Neuronal stem cell (in vitro differentiated cells): ENCODE measurements at regions not wholly inside any gene's neighbourhood (a gene's known extent, or its start where the extent isn't known, plus 50 kb on each side); places are given as distances from the start of the nearest gene placed in this dataset.

Experiments used
- DNase-seq: peaks from one replicate; pipeline ENCODE4 v3.0.0-alpha.2; 2013; ENCODE audit warnings: low spot score
- H2AFZ ChIP-seq: one replicate; pipeline ENCODE4 v1.6.1; 2013; ENCODE audit warnings: mild to moderate bottlenecking, low read length, inconsistent platforms
- H2AK5ac ChIP-seq: 2 replicates; pipeline ENCODE4 v1.6.1; 2013; ENCODE audit warnings: low read depth, mild to moderate bottlenecking, inconsistent platforms, low read length, moderate library complexity, mixed read lengths
- H2BK120ac ChIP-seq: 2 replicates; pipeline ENCODE4 v1.6.1; 2013; ENCODE audit warnings: low read depth, mild to moderate bottlenecking, inconsistent platforms, low read length, moderate library complexity, mixed read lengths
- H2BK12ac ChIP-seq: one replicate; pipeline ENCODE4 v1.6.1; 2013; ENCODE audit warnings: low read length, inconsistent platforms
- H2BK15ac ChIP-seq: 2 replicates; pipeline ENCODE4 v1.6.1; 2013; ENCODE audit warnings: mild to moderate bottlenecking, low read length, inconsistent platforms, mixed read lengths
- H2BK5ac ChIP-seq: one replicate; pipeline ENCODE4 v1.6.1; 2013; ENCODE audit warnings: inconsistent platforms, mild to moderate bottlenecking, low read length, moderate library complexity
- H3K14ac ChIP-seq: one replicate; pipeline ENCODE4 v1.6.1; 2013; ENCODE audit warnings: low read length, inconsistent platforms
- H3K18ac ChIP-seq: 2 replicates; pipeline ENCODE4 v1.6.1; 2013; ENCODE audit warnings: low read length, inconsistent platforms
- H3K23ac ChIP-seq: 2 replicates; pipeline ENCODE4 v1.6.1; 2013; ENCODE audit warnings: low read depth, mild to moderate bottlenecking, mixed read lengths, low read length, inconsistent platforms; ENCODE audit not compliant: poor library complexity
- H3K27ac ChIP-seq: replicated peaks from 3 replicates; pipeline ENCODE4 v1.5.1; 2013; ENCODE audit warnings: low read length, inconsistent platforms
- H3K27me3 ChIP-seq, 3 experiments: 2 replicates each; pipeline ENCODE4 v1.6.1; 2013; ENCODE audit warnings: low read length in 3 of 3, mild to moderate bottlenecking in 2 of 3, inconsistent platforms in 1 of 3, low read depth in 1 of 3, mixed read lengths in 1 of 3, moderate library complexity in 1 of 3; ENCODE audit not compliant: control insufficient read depth in 3 of 3, insufficient read depth in 3 of 3
- H3K36me3 ChIP-seq, 2 donors: replicated peaks in 1 of 2; 2 replicates each; pipeline ENCODE4 v1.6.1; 2013; ENCODE audit warnings: low read length in 2 of 2; ENCODE audit not compliant: control insufficient read depth in 2 of 2, insufficient read depth in 2 of 2
- H3K4ac ChIP-seq: 2 replicates; pipeline ENCODE4 v1.6.1; 2013; ENCODE audit warnings: inconsistent platforms, mild to moderate bottlenecking, low read length, moderate library complexity
- H3K4me1 ChIP-seq, 2 donors: 1 replicate in 1 of 2; 2 replicates in 1 of 2; pipeline ENCODE4 v1.6.1; 2013; ENCODE audit warnings: low read length in 2 of 2, low read depth in 1 of 2; ENCODE audit not compliant: control insufficient read depth in 2 of 2, insufficient read depth in 1 of 2
- H3K4me2 ChIP-seq: one replicate; pipeline ENCODE4 v1.6.1; 2013; ENCODE audit warnings: mild to moderate bottlenecking, low read length, inconsistent platforms; ENCODE audit not compliant: insufficient read depth, poor library complexity, severe bottlenecking
- H3K4me3 ChIP-seq, 2 donors: 2 replicates each; pipeline ENCODE4 v1.5.1; 2013; ENCODE audit warnings: low read length in 2 of 2, mild to moderate bottlenecking in 2 of 2, inconsistent platforms in 1 of 2, moderate library complexity in 1 of 2
- H3K79me1 ChIP-seq: one replicate; pipeline ENCODE4 v1.6.1; 2013; ENCODE audit warnings: low read depth, mild to moderate bottlenecking, inconsistent platforms, low read length, moderate library complexity
- H3K9ac ChIP-seq: one replicate; pipeline ENCODE4 v1.6.1; 2013; ENCODE audit warnings: mild to moderate bottlenecking, low read depth, low read length, inconsistent platforms; ENCODE audit not compliant: poor library complexity
- H3K9me3 ChIP-seq, 2 donors: replicated peaks in 1 of 2; 2 replicates each; pipeline versions ENCODE3 to v1.6.1; 2013; ENCODE audit warnings: low read length in 2 of 2, mild to moderate bottlenecking in 2 of 2, inconsistent platforms in 1 of 2, low read depth in 1 of 2, mixed read lengths in 1 of 2, moderate library complexity in 1 of 2; ENCODE audit not compliant: control insufficient read depth in 2 of 2, insufficient read depth in 1 of 2
- H4K8ac ChIP-seq: one replicate; pipeline ENCODE4 v1.6.1; 2013; ENCODE audit warnings: low read depth, mild to moderate bottlenecking, inconsistent platforms, low read length, moderate library complexity
- H4K91ac ChIP-seq: one replicate; pipeline ENCODE4 v1.6.1; 2013; ENCODE audit warnings: low read length, low read depth, mild to moderate bottlenecking, inconsistent platforms; ENCODE audit not compliant: poor library complexity
- WGBS, 2 donors: extraction: QIAGEN DNeasy Blood & Tissue Kit; methylation state at CpG; one replicate each; pipeline ENCODE4 v1.1.7; 2013; ENCODE audit warnings: missing lambda C conversion rate in 2 of 2, mixed read lengths in 1 of 2; ENCODE audit not compliant: insufficient read length in 2 of 2, insufficient replicate concordance in 1 of 2; ENCODE audit errors: extremely low coverage in 2 of 2; 5-methylcytosine and 5-hydroxymethylcytosine counted together

GRCh38 chr7:52154382-52154781, 837.8 kb upstream of the COBL start:
- H3K4ac ChIP-seq: no peak overlapping the region
- no peak overlapping the region for H4K8ac ChIP-seq
- H3K14ac ChIP-seq: no peak overlapping the region
- H4K91ac ChIP-seq: no peak overlapping the region
- no peak overlapping the region for H2AK5ac ChIP-seq
- no peak overlapping the region for H3K18ac ChIP-seq
- H3K36me3 ChIP-seq: no peaks in the 10 kb centered on the region
- no peak overlapping the region for H2BK120ac ChIP-seq
- H2AFZ ChIP-seq: no peak overlapping the region
- H3K9me3 ChIP-seq: peaks cover 0 to 2% of the 10 kb centered on the region in 2 donors
- H3K4me3 ChIP-seq: no peak overlapping the region
- H3K27ac ChIP-seq: no peak overlapping the region
- no peaks in the 10 kb centered on the region for H3K79me1 ChIP-seq
- H2BK15ac ChIP-seq: no peak overlapping the region
- DNase-seq: no peak
- no CpG with 5 or more reads among the region's 2 CpGs for WGBS, 2 donors
- peaks cover 0 to 2% (median 0%) of the 10 kb centered on the region in 3 experiments for H3K27me3 ChIP-seq
- no peak overlapping the region for H2BK5ac ChIP-seq
- H3K4me1 ChIP-seq: peaks cover 0 to 1% of the 10 kb centered on the region in 2 donors
- H3K23ac ChIP-seq: no peak overlapping the region
- no peak overlapping the region for H3K9ac ChIP-seq
- no peak overlapping the region for H3K4me2 ChIP-seq
- no peak overlapping the region for H2BK12ac ChIP-seq

- Histone ChIP-seq H3K4me2 (no peak overlapping the region), H4K91ac (no peak overlapping the region), H2AK5ac (no peak overlapping the region), H3K27ac (no peak overlapping the region), H3K18ac (no peak overlapping the region), H3K4me3 (no peak overlapping the region), H3K9ac (no peak overlapping the region), H3K14ac (no peak overlapping the region), H3K79me1 (no peaks in the 10 kb centered on the region), H3K27me3 (peaks cover 0 to 2% (median 0%) of the 10 kb centered on the region in 3 experiments), H3K4me1 (peaks cover 0 to 1% of the 10 kb centered on the region in 2 donors), H4K8ac (no peak overlapping the region), H2BK15ac (no peak overlapping the region), H3K36me3 (no peaks in the 10 kb centered on the region), H2BK12ac (no peak overlapping the region), H2BK5ac (no peak overlapping the region), H2BK120ac (no peak overlapping the region), H3K9me3 (peaks cover 0 to 2% of the 10 kb centered on the region in 2 donors), H3K23ac (no peak overlapping the region), H2AFZ (no peak overlapping the region), H3K4ac (no peak overlapping the region)
- DNase-seq: no peak
- no CpG with 5 or more reads among the region's 1 CpG for WGBS, 2 donors
Measured at GRCh38 chr7:52151559-52151958, 835.0 kb upstream of the COBL start.

- Histone ChIP-seq H2AK5ac (no peak overlapping the region), H2BK120ac (no peak overlapping the region), H3K18ac (no peak overlapping the region), H3K4me3 (no peak overlapping the region), H3K27ac (no peak overlapping the region), H3K4me1 (peaks cover 0 to 1% of the 10 kb centered on the region in 2 donors), H4K8ac (no peak overlapping the region), H2AFZ (no peak overlapping the region), H3K4ac (no peak overlapping the region), H2BK12ac (no peak overlapping the region), H3K9ac (no peak overlapping the region), H3K36me3 (no peaks in the 10 kb centered on the region), H3K4me2 (no peak overlapping the region), H4K91ac (no peak overlapping the region), H3K9me3 (peaks cover 0 to 2% of the 10 kb centered on the region in 2 donors), H2BK15ac (no peak overlapping the region), H2BK5ac (no peak overlapping the region), H3K79me1 (no peaks in the 10 kb centered on the region), H3K23ac (no peak overlapping the region), H3K27me3 (peaks cover 0 to 2% (median 0%) of the 10 kb centered on the region in 3 experiments), H3K14ac (no peak overlapping the region)
- no peak for DNase-seq
- WGBS, 2 donors: no CpG with 5 or more reads among the region's 2 CpGs
Measured at GRCh38 chr7:52150952-52151351, 834.3 kb upstream of the COBL start.

GRCh38 chr7:52146871-52147634, 830.4 kb upstream of the COBL start:
- no peak overlapping the region for H4K8ac ChIP-seq
- H3K79me1 ChIP-seq: no peaks in the 10 kb centered on the region
- no peak overlapping the region for H2BK5ac ChIP-seq
- no peak overlapping the region for H3K4ac ChIP-seq
- no peak overlapping the region for H2BK15ac ChIP-seq
- H3K4me3 ChIP-seq: no peak overlapping the region
- no peak overlapping the region for H2AFZ ChIP-seq
- H3K36me3 ChIP-seq: no peaks in the 10 kb centered on the region
- no peak overlapping the region for H3K18ac ChIP-seq
- no peak overlapping the region for H3K4me2 ChIP-seq
- H2AK5ac ChIP-seq: no peak overlapping the region
- no peak overlapping the region for H3K23ac ChIP-seq
- WGBS, 2 donors: no CpG with 5 or more reads among the region's 6 CpGs
- H3K27me3 ChIP-seq: no peaks in the 10 kb centered on the region
- H2BK120ac ChIP-seq: no peak overlapping the region
- H4K91ac ChIP-seq: no peak overlapping the region
- no peak for DNase-seq
- no peak overlapping the region for H3K9ac ChIP-seq
- H3K14ac ChIP-seq: no peak overlapping the region
- H3K9me3 ChIP-seq: peaks cover 0 to 1% of the 10 kb centered on the region in 2 donors
- H3K27ac ChIP-seq: no peak overlapping the region
- no peak overlapping the region for H2BK12ac ChIP-seq
- H3K4me1 ChIP-seq: peaks cover 0 to 4% of the 10 kb centered on the region in 2 donors
